ENCODE measurements at regions not wholly inside any gene's neighbourhood (a gene's known extent, or its start where the extent isn't known, plus 50 kb on each side); places are given as distances from the start of the nearest gene placed in this dataset.
"Not testable (repeated sequence)": the region's sequence is repeated elsewhere in the genome, so short reads cannot be mapped to it uniquely, and the experiment has no call there.

- DNase-seq (ENCODE audit: low read depth): no peak
Measured at GRCh38 chr12:115319446-115320040, 635.6 kb upstream of the TBX3 start.

GRCh38 chr12:115313929-115314328 is 630.0 kb upstream of the TBX3 start:
- DNase-seq (ENCODE audit: low read depth): no peak

GRCh38 chr12:115312901-115313300 is 628.9 kb upstream of the TBX3 start:
- DNase-seq (ENCODE audit: low read depth): no peak

- no peak for DNase-seq (ENCODE audit: low read depth)
Measured at GRCh38 chr12:115311875-115312274, 627.9 kb upstream of the TBX3 start.

- no peak for DNase-seq (ENCODE audit: low read depth)
Measured at GRCh38 chr12:115308918-115309317, 624.9 kb upstream of the TBX3 start.

GRCh38 chr12:115306380-115306779 is 622.4 kb upstream of the TBX3 start:
- no peak for DNase-seq (ENCODE audit: low read depth)

GRCh38 chr12:115305867-115306266 is 621.9 kb upstream of the TBX3 start:
- no peak for DNase-seq (ENCODE audit: low read depth)

GRCh38 chr12:115305275-115305674 is 621.3 kb upstream of the TBX3 start:
- no peak for DNase-seq (ENCODE audit: low read depth)

GRCh38 chr12:115303723-115304309 is 619.8 kb upstream of the TBX3 start:
- DNase-seq (ENCODE audit: low read depth): no peak

- no peak for DNase-seq (ENCODE audit: low read depth)
Measured at GRCh38 chr12:115297445-115297844, 613.5 kb upstream of the TBX3 start.

GRCh38 chr12:115296613-115297198 is 612.7 kb upstream of the TBX3 start:
- no peak for DNase-seq (ENCODE audit: low read depth)

GRCh38 chr12:115295886-115296285 is 611.9 kb upstream of the TBX3 start:
- no peak for DNase-seq (ENCODE audit: low read depth)

- no peak for DNase-seq (ENCODE audit: low read depth)
Measured at GRCh38 chr12:115294453-115295133, 610.6 kb upstream of the TBX3 start.

GRCh38 chr12:115285429-115285828 is 601.5 kb upstream of the TBX3 start:
- DNase-seq (ENCODE audit: low read depth): not testable (repeated sequence)

GRCh38 chr12:115273456-115273855 is 589.5 kb upstream of the TBX3 start:
- no peak for DNase-seq (ENCODE audit: low read depth)

GRCh38 chr12:115268451-115268850 is 584.5 kb upstream of the TBX3 start:
- DNase-seq (ENCODE audit: low read depth): no peak

GRCh38 chr12:115267891-115268290 is 583.9 kb upstream of the TBX3 start:
- DNase-seq (ENCODE audit: low read depth): no peak

- no peak for DNase-seq (ENCODE audit: low read depth)
Measured at GRCh38 chr12:115267464-115267863, 583.5 kb upstream of the TBX3 start.

GRCh38 chr12:115264605-115265004 is 580.6 kb upstream of the TBX3 start:
- DNase-seq (ENCODE audit: low read depth): no peak

GRCh38 chr12:115261691-115262398 is 577.9 kb upstream of the TBX3 start:
- DNase-seq (ENCODE audit: low read depth): no peak

GRCh38 chr12:115260762-115261675 is 577.0 kb upstream of the TBX3 start:
- no peak for DNase-seq (ENCODE audit: low read depth)

Measured in CMK (cell line).